Liver (tissue), 8 donors: ENCODE measurements at regions not wholly inside any gene's neighbourhood (a gene's known extent, or its start where the extent isn't known, plus 50 kb on each side); places are given as distances from the start of the nearest gene placed in this dataset.

ENCODE experiments used
- DNase-seq: peaks from one replicate; pipeline ENCODE4 v3.0.0-alpha.2; 2017; ENCODE audit warnings: low spot score
- H3K27ac ChIP-seq, 2 donors: one replicate each; pipeline ENCODE4 v1.7.0; 2013; ENCODE audit warnings: inconsistent platforms in 2 of 2, low read length in 2 of 2, control low read depth in 1 of 2, low read depth in 1 of 2, mild to moderate bottlenecking in 1 of 2
- H3K27me3 ChIP-seq, 4 donors: one replicate each; pipeline versions ENCODE4 v1.6.1 to v1.7.0; 2013; ENCODE audit warnings: low read length in 3 of 4, inconsistent platforms in 1 of 4, mild to moderate bottlenecking in 1 of 4, moderate library complexity in 1 of 4; ENCODE audit not compliant: control insufficient read depth in 4 of 4, insufficient read depth in 4 of 4
- H3K36me3 ChIP-seq, 4 donors: one replicate each; pipeline versions ENCODE4 v1.6.1 to v1.7.0; 2013; ENCODE audit warnings: low read length in 3 of 4, mild to moderate bottlenecking in 3 of 4, low read depth in 1 of 4, moderate library complexity in 1 of 4; ENCODE audit not compliant: control insufficient read depth in 4 of 4, insufficient read depth in 3 of 4
- H3K4me1 ChIP-seq, 4 donors: one replicate each; pipeline versions ENCODE4 v1.6.1 to v1.7.0; 2013; ENCODE audit warnings: low read length in 3 of 4, mild to moderate bottlenecking in 3 of 4, moderate library complexity in 1 of 4; ENCODE audit not compliant: control insufficient read depth in 4 of 4, insufficient read depth in 4 of 4
- H3K4me3 ChIP-seq, 3 donors: one replicate each; pipeline versions ENCODE4 v1.6.1 to v1.7.0; 2013; ENCODE audit warnings: low read length in 3 of 3, control low read depth in 1 of 3, low read depth in 1 of 3, mild to moderate bottlenecking in 1 of 3
- H3K9ac ChIP-seq, 2 donors: one replicate each; pipeline ENCODE4 v1.7.0; 2013; ENCODE audit warnings: low read length in 2 of 2, mild to moderate bottlenecking in 2 of 2, moderate library complexity in 2 of 2, control low read depth in 1 of 2, low read depth in 1 of 2
- H3K9me3 ChIP-seq, 4 donors: one replicate each; pipeline versions ENCODE4 v1.6.1 to v1.7.0; 2013; ENCODE audit warnings: low read length in 3 of 4; ENCODE audit not compliant: control insufficient read depth in 4 of 4
- ATF3 ChIP-seq: IDR thresholded peaks from 2 replicates; pipeline ENCODE4 v1.6.1; 2016; ENCODE audit warnings: antibody characterized with exemption
- CTCF ChIP-seq: fragments of 150-350 bp; IDR thresholded peaks from 2 replicates; pipeline ENCODE4 v1.5.1; 2017; ENCODE audit warnings: improper control_type of control experiment, low read depth, low read length; ENCODE audit not compliant: missing input control
- EGR1 ChIP-seq, 2 donors: IDR thresholded peaks; 2 replicates each; pipeline ENCODE4 v1.6.1; 2016 to 2018; ENCODE audit warnings: antibody characterized with exemption in 2 of 2, low read depth in 2 of 2
- FOXA1 ChIP-seq: IDR thresholded peaks from 2 replicates; pipeline ENCODE4 v1.6.1; 2016; ENCODE audit warnings: antibody characterized with exemption
- FOXA2 ChIP-seq: IDR thresholded peaks from 2 replicates; pipeline ENCODE4 v1.6.1; 2016; ENCODE audit warnings: antibody characterized with exemption
- GABPA ChIP-seq, 2 donors: IDR thresholded peaks in 1 of 2; conservative IDR thresholded peaks in 1 of 2; 2 replicates each; pipeline ENCODE4 v1.6.1; 2016; ENCODE audit warnings: antibody characterized with exemption in 2 of 2, mild to moderate bottlenecking in 1 of 2, moderate library complexity in 1 of 2
- HNF4A ChIP-seq, 2 donors: conservative IDR thresholded peaks; 2 replicates each; pipeline ENCODE4 v1.6.1; 2016; ENCODE audit warnings: antibody characterized with exemption in 2 of 2, mild to moderate bottlenecking in 2 of 2
- HNF4G ChIP-seq: IDR thresholded peaks from 2 replicates; pipeline ENCODE4 v1.6.1; 2016; ENCODE audit warnings: antibody characterized with exemption
- JUND ChIP-seq, 2 donors: IDR thresholded peaks; 2 replicates each; pipeline ENCODE4 v1.6.1; 2016; ENCODE audit warnings: antibody characterized with exemption in 2 of 2
- MAX ChIP-seq: IDR thresholded peaks from 2 replicates; pipeline ENCODE4 v1.6.1; 2016; ENCODE audit warnings: antibody characterized with exemption
- NR2F2 ChIP-seq: IDR thresholded peaks from 2 replicates; pipeline ENCODE4 v1.6.1; 2016; ENCODE audit warnings: antibody characterized with exemption
- RAD21 ChIP-seq, 2 donors: IDR thresholded peaks; 2 replicates each; pipeline ENCODE4 v1.6.1; 2016; ENCODE audit warnings: antibody characterized with exemption in 2 of 2, mild to moderate bottlenecking in 2 of 2
- REST ChIP-seq: IDR thresholded peaks from 2 replicates; pipeline ENCODE4 v1.6.1; 2016; ENCODE audit warnings: antibody characterized with exemption, mild to moderate bottlenecking
- RXRA ChIP-seq, 2 donors: IDR thresholded peaks; 2 replicates each; pipeline ENCODE4 v1.6.1; 2017 to 2018; ENCODE audit warnings: antibody characterized with exemption in 2 of 2, mild to moderate bottlenecking in 1 of 2
- SP1 ChIP-seq: IDR thresholded peaks from 2 replicates; pipeline ENCODE4 v1.6.1; 2018; ENCODE audit warnings: antibody characterized with exemption, mild to moderate bottlenecking
- TAF1 ChIP-seq: conservative IDR thresholded peaks from 2 replicates; pipeline ENCODE4 v1.6.1; 2016; ENCODE audit warnings: antibody characterized with exemption, mild to moderate bottlenecking
- YY1 ChIP-seq: IDR thresholded peaks from 2 replicates; pipeline ENCODE4 v1.6.1; 2016; ENCODE audit warnings: antibody characterized with exemption, mild to moderate bottlenecking
- ZBTB33 ChIP-seq: IDR thresholded peaks from 2 replicates; pipeline ENCODE4 v1.6.1; 2016; ENCODE audit warnings: antibody characterized with exemption
- WGBS: extraction: QIAGEN DNeasy Blood & Tissue Kit; methylation state at CpG from one replicate; pipeline ENCODE4 v1.1.7; 2013; 5-methylcytosine and 5-hydroxymethylcytosine counted together
- donor health status: healthy.
- donor health status: healthy.
- donor health status: healthy.
- donor health status: healthy.
- donor health status: healthy.

GRCh38 chr6:67451874-67452273, 1183.2 kb upstream of the ADGRB3 start:
- Histone ChIP-seq H3K4me3 (no peak overlapping the region), H3K27me3 (no peaks in the 10 kb centered on the region), H3K9ac (no peak overlapping the region), H3K27ac (no peak overlapping the region), H3K4me1 (no peaks in the 10 kb centered on the region), H3K9me3 (no peaks in the 10 kb centered on the region), H3K36me3 (no peaks in the 10 kb centered on the region)
- DNase-seq, result no peak
- TF ChIP-seq GABPA (IDR thresholded peaks at IDR 0.05 in 1 of 2, conservative IDR thresholded peaks at IDR 0.05 in 1 of 2) (no peak), CTCF (no peak), HNF4A (conservative IDR thresholded peaks at IDR 0.05) (no peak), TAF1 (no peak), REST (no peak), YY1 (no peak), FOXA2 (no peak), RAD21 (IDR thresholded peaks at IDR 0.05) (no peak), RXRA (IDR thresholded peaks at IDR 0.05) (no peak), NR2F2 (no peak), FOXA1 (no peak), ATF3 (no peak), JUND (IDR thresholded peaks at IDR 0.05) (no peak), MAX (no peak)
- WGBS, result 68% methylated on average over 1 of the region's 1 CpG

- H3K4me3 ChIP-seq, result no peak overlapping the region
- no peak overlapping the region for H3K9ac ChIP-seq
- no peak for DNase-seq
- no peaks in the 10 kb centered on the region for H3K4me1 ChIP-seq
- H3K27me3 ChIP-seq, result no peaks in the 10 kb centered on the region
- H3K27ac ChIP-seq, result no peak overlapping the region
- H3K36me3 ChIP-seq, result no peaks in the 10 kb centered on the region
- H3K9me3 ChIP-seq, result no peaks in the 10 kb centered on the region
- 65% methylated on average over 4 of the region's 4 CpGs for WGBS
- TF ChIP-seq HNF4G, result no peak
- TF ChIP-seq FOXA2, result no peak
- no peak for TF ChIP-seq ATF3
- TF ChIP-seq RAD21 (IDR thresholded peaks at IDR 0.05), result no peak
- TF ChIP-seq JUND (IDR thresholded peaks at IDR 0.05), result no peak
- no peak for TF ChIP-seq NR2F2
- no peak for TF ChIP-seq SP1
- no peak for TF ChIP-seq REST
- no peak for TF ChIP-seq CTCF
- TF ChIP-seq ZBTB33, result no peak
- TF ChIP-seq YY1, result no peak
- TF ChIP-seq EGR1 (IDR thresholded peaks at IDR 0.05; ENCODE audit: low read depth in 2 of 2), result no peak
- no peak for TF ChIP-seq FOXA1
- no peak for TF ChIP-seq TAF1
Measured at GRCh38 chr6:67450641-67451040, 1184.4 kb upstream of the ADGRB3 start.
